ENCODE measurements at regions not wholly inside any gene's neighbourhood (a gene's known extent, or its start where the extent isn't known, plus 50 kb on each side); places are given as distances from the start of the nearest gene placed in this dataset.

GRCh38 chr2:145729481-145729880, 1209.6 kb upstream of the ZEB2 start:
- DNase-seq (ENCODE audit: low read depth) = no peak
- H3K4me3 ChIP-seq (ENCODE audit: low read depth, low read length) = no peak overlapping the region

GRCh38 chr2:145728511-145728910, 1208.6 kb upstream of the ZEB2 start:
- no peak for DNase-seq (ENCODE audit: low read depth)
- H3K4me3 ChIP-seq (ENCODE audit: low read depth, low read length) = no peak overlapping the region

GRCh38 chr2:145725876-145726275, 1206.0 kb upstream of the ZEB2 start:
- H3K4me3 ChIP-seq (ENCODE audit: low read depth, low read length) = no peak overlapping the region
- DNase-seq (ENCODE audit: low read depth) = no peak

- DNase-seq (ENCODE audit: low read depth) = no peak
These were observed 1204.5 kb upstream of the ZEB2 start for GRCh38 chr2:145724311-145724898.

GRCh38 chr2:145723872-145724271, 1204.0 kb upstream of the ZEB2 start:
- no peak overlapping the region for H3K4me3 ChIP-seq (ENCODE audit: low read depth, low read length)
- no peak for DNase-seq (ENCODE audit: low read depth)

More at GRCh38 chr2:145724311-145724898, 1204.5 kb upstream of the ZEB2 start:
- H3K4me3 ChIP-seq (ENCODE audit: low read depth, low read length) = no peak overlapping the region

GRCh38 chr2:145721681-145722080, 1201.8 kb upstream of the ZEB2 start:
- DNase-seq (ENCODE audit: low read depth) = no peak
- H3K4me3 ChIP-seq (ENCODE audit: low read depth, low read length) = no peak overlapping the region

GRCh38 chr2:145715601-145716000, 1195.7 kb upstream of the ZEB2 start:
- DNase-seq (ENCODE audit: low read depth) = peak; percentile 24
- no peak overlapping the region for H3K4me3 ChIP-seq (ENCODE audit: low read depth, low read length)

GRCh38 chr2:145710303-145710702, 1190.4 kb upstream of the ZEB2 start:
- no peak overlapping the region for H3K4me3 ChIP-seq (ENCODE audit: low read depth, low read length)
- DNase-seq (ENCODE audit: low read depth) = no peak

GRCh38 chr2:145702305-145702704, 1182.4 kb upstream of the ZEB2 start:
- DNase-seq (ENCODE audit: low read depth) = no peak
- H3K4me3 ChIP-seq (ENCODE audit: low read depth, low read length) = no peak overlapping the region

- no peak overlapping the region for H3K4me3 ChIP-seq (ENCODE audit: low read depth, low read length)
- peak; percentile 93 for DNase-seq (ENCODE audit: low read depth)
These were observed 1173.1 kb upstream of the ZEB2 start for GRCh38 chr2:145692971-145693478.

GRCh38 chr2:145691659-145692058, 1171.7 kb upstream of the ZEB2 start:
- H3K4me3 ChIP-seq (ENCODE audit: low read depth, low read length) = no peak overlapping the region
- DNase-seq (ENCODE audit: low read depth) = no peak

GRCh38 chr2:145690183-145690778, 1170.4 kb upstream of the ZEB2 start:
- no peak for DNase-seq (ENCODE audit: low read depth)
- no peak overlapping the region for H3K4me3 ChIP-seq (ENCODE audit: low read depth, low read length)

GRCh38 chr2:145689277-145689676, 1169.4 kb upstream of the ZEB2 start:
- no peak overlapping the region for H3K4me3 ChIP-seq (ENCODE audit: low read depth, low read length)
- DNase-seq (ENCODE audit: low read depth) = no peak

- DNase-seq (ENCODE audit: low read depth) = no peak
- no peak overlapping the region for H3K4me3 ChIP-seq (ENCODE audit: low read depth, low read length)
These were observed 1168.2 kb upstream of the ZEB2 start for GRCh38 chr2:145688156-145688555.

- H3K4me3 ChIP-seq (ENCODE audit: low read depth, low read length) = no peak overlapping the region
- no peak for DNase-seq (ENCODE audit: low read depth)
These were observed 1167.7 kb upstream of the ZEB2 start for GRCh38 chr2:145687442-145688134.

- DNase-seq (ENCODE audit: low read depth) = no peak
These were observed 1165.6 kb upstream of the ZEB2 start for GRCh38 chr2:145685383-145686050.

GRCh38 chr2:145682546-145683157, 1162.7 kb upstream of the ZEB2 start:
- H3K4me3 ChIP-seq (ENCODE audit: low read depth, low read length) = no peak overlapping the region
- DNase-seq (ENCODE audit: low read depth) = no peak

More at GRCh38 chr2:145685383-145686050, 1165.6 kb upstream of the ZEB2 start:
- no peak overlapping the region for H3K4me3 ChIP-seq (ENCODE audit: low read depth, low read length)

GRCh38 chr2:145680276-145680675, 1160.4 kb upstream of the ZEB2 start:
- H3K4me3 ChIP-seq (ENCODE audit: low read depth, low read length) = no peak overlapping the region
- DNase-seq (ENCODE audit: low read depth) = no peak

GRCh38 chr2:145677371-145677770, 1157.5 kb upstream of the ZEB2 start:
- no peak overlapping the region for H3K4me3 ChIP-seq (ENCODE audit: low read depth, low read length)
- DNase-seq (ENCODE audit: low read depth) = no peak

- no peak overlapping the region for H3K4me3 ChIP-seq (ENCODE audit: low read depth, low read length)
- no peak for DNase-seq (ENCODE audit: low read depth)
These were observed 1154.8 kb upstream of the ZEB2 start for GRCh38 chr2:145674705-145675104.

All from skeletal muscle cell (primary cell).